ENCODE measurements at regions not wholly inside any gene's neighbourhood (a gene's known extent, or its start where the extent isn't known, plus 50 kb on each side); places are given as distances from the start of the nearest gene placed in this dataset.

- no peak for DNase-seq
Observed at GRCh38 chr18:24917767-24918166, 434.2 kb downstream of the ZNF521 start.

GRCh38 chr18:24918257-24918656, 433.7 kb downstream of the ZNF521 start:
- no peak for DNase-seq

GRCh38 chr18:24919181-24919797, 432.7 kb downstream of the ZNF521 start:
- no peak for DNase-seq

GRCh38 chr18:24922491-24922890, 429.5 kb downstream of the ZNF521 start:
- DNase-seq, result no peak

GRCh38 chr18:24923138-24923537, 428.8 kb downstream of the ZNF521 start:
- DNase-seq, result no peak

- DNase-seq, result no peak
Observed at GRCh38 chr18:24924066-24924716, 427.8 kb downstream of the ZNF521 start.

GRCh38 chr18:24926649-24927048, 425.3 kb downstream of the ZNF521 start:
- no peak for DNase-seq

GRCh38 chr18:24928301-24928878, 423.6 kb downstream of the ZNF521 start:
- DNase-seq, result peak; percentile 85

- no peak for DNase-seq
Observed at GRCh38 chr18:24930478-24930877, 421.5 kb downstream of the ZNF521 start.

GRCh38 chr18:24930971-24931370, 421.0 kb downstream of the ZNF521 start:
- DNase-seq, result peak; percentile 31

GRCh38 chr18:24933345-24933744, 418.6 kb downstream of the ZNF521 start:
- DNase-seq, result no peak

GRCh38 chr18:24934258-24934932, 417.6 kb downstream of the ZNF521 start:
- DNase-seq, result peak; percentile 19

GRCh38 chr18:24935008-24935407, 417.0 kb downstream of the ZNF521 start:
- DNase-seq, result no peak

- DNase-seq, result no peak
Observed at GRCh38 chr18:24935896-24936295, 416.1 kb downstream of the ZNF521 start.

- no peak for DNase-seq
Observed at GRCh38 chr18:24936691-24937090, 415.3 kb downstream of the ZNF521 start.

- DNase-seq, result no peak
Observed at GRCh38 chr18:24937639-24938275, 414.2 kb downstream of the ZNF521 start.

GRCh38 chr18:24940416-24940815, 411.6 kb downstream of the ZNF521 start:
- DNase-seq, result no peak

- no peak for DNase-seq
Observed at GRCh38 chr18:24941174-24941951, 410.6 kb downstream of the ZNF521 start.

- DNase-seq, result peak; percentile 16
Observed at GRCh38 chr18:24942144-24942543, 409.8 kb downstream of the ZNF521 start.

- no peak for DNase-seq
Observed at GRCh38 chr18:24947521-24948305, 404.3 kb downstream of the ZNF521 start.

GRCh38 chr18:24949908-24950307, 402.1 kb downstream of the ZNF521 start:
- DNase-seq, result no peak

GRCh38 chr18:24954341-24954740, 397.6 kb downstream of the ZNF521 start:
- DNase-seq, result no peak
